ENCODE measurements at regions not wholly inside any gene's neighbourhood (a gene's known extent, or its start where the extent isn't known, plus 50 kb on each side); places are given as distances from the start of the nearest gene placed in this dataset.

- no peaks in the 10 kb centered on the region for H3K36me3 ChIP-seq (ENCODE audit: low read depth)
- no peak overlapping the region for H3K4me3 ChIP-seq
- DNase-seq (no peak), ATAC-seq (no peak)
- no peaks in the 10 kb centered on the region for H3K4me1 ChIP-seq (ENCODE audit: low read depth)
- intact Hi-C loops (cut with DNase I, micrococcal nuclease): no loop called here
- no peaks in the 10 kb centered on the region for H3K9me3 ChIP-seq
- TF ChIP-seq CTCF (IDR thresholded peaks at IDR 0.05): no peak
Observed at GRCh38 chr7:7080802-7081201, 101.5 kb upstream of the C1GALT1 start.

- H3K9me3 ChIP-seq: no peaks in the 10 kb centered on the region
- intact Hi-C loops (cut with DNase I, micrococcal nuclease): no loop called here
- no peak for DNase-seq
- ATAC-seq: no peak
- no peak for TF ChIP-seq CTCF (IDR thresholded peaks at IDR 0.05)
- no peak overlapping the region for H3K4me3 ChIP-seq
- no peaks in the 10 kb centered on the region for H3K4me1 ChIP-seq (ENCODE audit: low read depth)
- H3K36me3 ChIP-seq (ENCODE audit: low read depth): no peaks in the 10 kb centered on the region
Observed at GRCh38 chr7:7090460-7090859, 91.9 kb upstream of the C1GALT1 start.

GRCh38 chr7:7098280-7098818 lies 84.0 kb upstream of the C1GALT1 start:
- Histone ChIP-seq H3K9me3 (no peaks in the 10 kb centered on the region), H3K4me3 (no peak overlapping the region), H3K4me1 (ENCODE audit: low read depth) (no peaks in the 10 kb centered on the region), H3K36me3 (ENCODE audit: low read depth) (no peaks in the 10 kb centered on the region)
- intact Hi-C loops (cut with DNase I, micrococcal nuclease): no loop called here
- ATAC-seq (no peak), DNase-seq (no peak)
- no peak for TF ChIP-seq CTCF (IDR thresholded peaks at IDR 0.05)

- H3K4me3 ChIP-seq: no peak overlapping the region
- TF ChIP-seq CTCF (IDR thresholded peaks at IDR 0.05): no peak
- intact Hi-C loops (cut with DNase I, micrococcal nuclease): loop anchor here (5.0 to 10.0 kb wide), 3 partner anchors 318 to 455 kb away; no protein-coding TSS in a partner anchor
- peak; percentile 70 for ATAC-seq
- peak in 2 of 3 donors; percentile 31 to 40 for DNase-seq
- no peaks in the 10 kb centered on the region for H3K9me3 ChIP-seq
- no peaks in the 10 kb centered on the region for H3K36me3 ChIP-seq (ENCODE audit: low read depth)
- no peaks in the 10 kb centered on the region for H3K4me1 ChIP-seq (ENCODE audit: low read depth)
Observed at GRCh38 chr7:7099584-7100014, 82.7 kb upstream of the C1GALT1 start.

- intact Hi-C loops (cut with DNase I, micrococcal nuclease): loop anchor here (5.0 to 10.0 kb wide), 3 partner anchors 317 to 454 kb away; no protein-coding TSS in a partner anchor
- DNase-seq: no peak
- no peak for ATAC-seq
- no peak for TF ChIP-seq CTCF (IDR thresholded peaks at IDR 0.05)
- Histone ChIP-seq H3K36me3 (ENCODE audit: low read depth) (no peaks in the 10 kb centered on the region), H3K4me1 (ENCODE audit: low read depth) (no peaks in the 10 kb centered on the region), H3K9me3 (no peaks in the 10 kb centered on the region), H3K4me3 (no peak overlapping the region)
Observed at GRCh38 chr7:7100432-7100849, 81.9 kb upstream of the C1GALT1 start.

- no peak overlapping the region for H3K4me3 ChIP-seq
- no peaks in the 10 kb centered on the region for H3K36me3 ChIP-seq (ENCODE audit: low read depth)
- intact Hi-C loops (cut with DNase I, micrococcal nuclease): loop anchor here (5.0 to 10.0 kb wide), 3 partner anchors 314 to 452 kb away; no protein-coding TSS in a partner anchor
- no peaks in the 10 kb centered on the region for H3K4me1 ChIP-seq (ENCODE audit: low read depth)
- DNase-seq (peak; percentile 19 to 45 (median 38)), ATAC-seq (peak; percentile 27)
- H3K9me3 ChIP-seq: no peaks in the 10 kb centered on the region
- no peak for TF ChIP-seq CTCF (IDR thresholded peaks at IDR 0.05)
Observed at GRCh38 chr7:7102906-7103305, 79.4 kb upstream of the C1GALT1 start.

Measured in mucosa of descending colon (tissue), 3 donors.